Colonic mucosa (tissue), 4 donors: ENCODE measurements at regions not wholly inside any gene's neighbourhood (a gene's known extent, or its start where the extent isn't known, plus 50 kb on each side); places are given as distances from the start of the nearest gene placed in this dataset.

Experiments
- DNase-seq: peaks from one replicate; pipeline ENCODE4 v3.0.0-alpha.2; 2020
- H3K27ac ChIP-seq: fragments of 200-600 bp; one replicate; pipeline ENCODE4 v1.8.0; 2021
- H3K27me3 ChIP-seq: fragments of 200-600 bp; one replicate; pipeline ENCODE4 v1.8.0; 2021
- H3K36me3 ChIP-seq: fragments of 200-600 bp; one replicate; pipeline ENCODE4 v1.8.0; 2021
- H3K4me1 ChIP-seq: fragments of 200-600 bp; one replicate; pipeline ENCODE4 v1.8.0; 2021; ENCODE audit warnings: mild to moderate bottlenecking
- H3K4me3 ChIP-seq: fragments of 200-600 bp; one replicate; pipeline ENCODE4 v1.8.0; 2021
- H3K9ac ChIP-seq, 2 donors: one replicate each; pipeline ENCODE4 v1.7.0; 2013; ENCODE audit warnings: control low read depth in 2 of 2, low read depth in 2 of 2, low read length in 2 of 2
- H3K9me3 ChIP-seq: fragments of 200-600 bp; one replicate; pipeline ENCODE4 v1.8.0; 2021
- intact Hi-C: fragments of 100-400 bp; cut with DNase I; formaldehyde crosslinking; loops from one replicate; pipeline ENCODE4 v1.14.1; 2022
- TF ChIP-seq, protein P1 (sequence below): fragments of 200-600 bp; IDR thresholded peaks from one replicate; pipeline ENCODE4 v1.8.0; 2022; ENCODE audit warnings: antibody characterized with exemption, mild to moderate bottlenecking
- donor health status: healthy.
- donor health status: DM: no; HTN: no; CAD: no.
- donor health status: DM: no; HTN: no; CAD: no.

DNA sequence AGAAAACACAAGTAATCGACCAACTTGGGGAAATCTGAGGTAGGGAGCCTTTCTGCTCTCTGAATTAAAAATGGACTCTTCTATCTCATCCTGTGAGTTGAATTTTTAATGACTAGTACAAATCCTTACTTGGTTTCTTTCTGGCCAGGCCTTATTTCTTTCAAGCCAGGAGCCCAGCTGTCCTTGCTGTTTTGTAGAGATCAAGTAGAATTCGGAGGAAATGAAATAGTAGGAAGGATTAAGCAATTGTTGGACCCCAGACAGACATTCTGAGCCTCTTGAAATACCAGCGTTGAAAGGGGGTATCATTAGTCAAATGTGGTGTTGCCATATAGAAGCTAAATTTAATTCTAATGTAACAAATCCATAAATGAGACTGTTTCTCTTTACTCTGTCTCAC, 53.7 kb upstream of the SMIM15 start:
- H3K9ac ChIP-seq, result no peak overlapping the region
- no peaks in the 10 kb centered on the region for H3K4me1 ChIP-seq
- TF ChIP-seq, protein P1, sequence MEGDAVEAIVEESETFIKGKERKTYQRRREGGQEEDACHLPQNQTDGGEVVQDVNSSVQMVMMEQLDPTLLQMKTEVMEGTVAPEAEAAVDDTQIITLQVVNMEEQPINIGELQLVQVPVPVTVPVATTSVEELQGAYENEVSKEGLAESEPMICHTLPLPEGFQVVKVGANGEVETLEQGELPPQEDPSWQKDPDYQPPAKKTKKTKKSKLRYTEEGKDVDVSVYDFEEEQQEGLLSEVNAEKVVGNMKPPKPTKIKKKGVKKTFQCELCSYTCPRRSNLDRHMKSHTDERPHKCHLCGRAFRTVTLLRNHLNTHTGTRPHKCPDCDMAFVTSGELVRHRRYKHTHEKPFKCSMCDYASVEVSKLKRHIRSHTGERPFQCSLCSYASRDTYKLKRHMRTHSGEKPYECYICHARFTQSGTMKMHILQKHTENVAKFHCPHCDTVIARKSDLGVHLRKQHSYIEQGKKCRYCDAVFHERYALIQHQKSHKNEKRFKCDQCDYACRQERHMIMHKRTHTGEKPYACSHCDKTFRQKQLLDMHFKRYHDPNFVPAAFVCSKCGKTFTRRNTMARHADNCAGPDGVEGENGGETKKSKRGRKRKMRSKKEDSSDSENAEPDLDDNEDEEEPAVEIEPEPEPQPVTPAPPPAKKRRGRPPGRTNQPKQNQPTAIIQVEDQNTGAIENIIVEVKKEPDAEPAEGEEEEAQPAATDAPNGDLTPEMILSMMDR, result no peak
- H3K27ac ChIP-seq, result no peak overlapping the region
- H3K9me3 ChIP-seq, result no peaks in the 10 kb centered on the region
- no peak overlapping the region for H3K4me3 ChIP-seq
- no peaks in the 10 kb centered on the region for H3K27me3 ChIP-seq
- intact Hi-C loops, result no loop called here
- DNase-seq, result no peak
- H3K36me3 ChIP-seq, result no peaks in the 10 kb centered on the region

DNA sequence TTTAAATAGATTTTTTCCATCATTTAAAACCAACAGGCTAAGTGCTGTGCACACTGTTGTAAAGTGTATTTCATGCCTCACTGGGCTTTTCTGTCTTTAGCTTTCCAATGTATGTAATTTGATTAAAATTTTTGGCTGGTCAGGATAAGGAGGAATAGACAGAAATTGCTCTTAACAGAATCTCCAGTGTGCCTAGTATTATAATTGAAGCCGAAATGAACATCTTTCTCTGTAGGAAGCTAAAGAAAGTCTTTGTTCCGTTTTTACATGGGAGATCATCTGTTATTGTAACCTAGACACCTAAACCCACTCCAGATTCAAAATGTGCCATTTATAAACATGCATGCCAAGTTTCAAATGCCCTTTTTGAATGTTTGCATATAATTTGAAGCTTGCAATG, 54.5 kb upstream of the SMIM15 start:
- Histone ChIP-seq H3K36me3 (no peaks in the 10 kb centered on the region), H3K9me3 (no peaks in the 10 kb centered on the region), H3K27me3 (no peaks in the 10 kb centered on the region), H3K27ac (no peak overlapping the region), H3K9ac (no peak overlapping the region), H3K4me3 (no peak overlapping the region), H3K4me1 (no peaks in the 10 kb centered on the region)
- intact Hi-C loops, result no loop called here
- TF ChIP-seq, protein P1, result no peak
- no peak for DNase-seq

DNA sequence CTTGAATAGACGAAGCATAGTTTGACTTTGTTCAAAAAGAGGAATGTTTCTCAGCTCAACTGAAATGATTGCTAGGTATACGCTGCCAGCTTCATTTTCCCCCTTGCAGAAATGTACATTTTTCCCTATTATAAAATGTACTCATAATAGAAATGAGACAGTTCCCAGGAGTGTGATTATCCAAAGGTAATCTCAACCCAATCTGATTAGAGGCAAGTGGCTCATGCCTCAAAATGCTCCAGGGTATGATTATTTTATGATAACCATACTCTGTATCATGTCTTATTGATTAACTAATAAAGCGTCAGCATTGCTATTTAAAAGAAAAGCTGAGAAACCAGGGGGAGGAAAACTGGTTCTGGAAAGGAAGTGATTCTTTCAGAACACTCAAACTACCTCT, 54.9 kb upstream of the SMIM15 start:
- Histone ChIP-seq H3K9me3 (no peaks in the 10 kb centered on the region), H3K9ac (no peak overlapping the region), H3K27ac (no peak overlapping the region), H3K36me3 (no peaks in the 10 kb centered on the region), H3K27me3 (no peaks in the 10 kb centered on the region), H3K4me1 (no peaks in the 10 kb centered on the region), H3K4me3 (no peak overlapping the region)
- intact Hi-C loops, result no loop called here
- DNase-seq, result no peak
- TF ChIP-seq, protein P1, result no peak

DNA sequence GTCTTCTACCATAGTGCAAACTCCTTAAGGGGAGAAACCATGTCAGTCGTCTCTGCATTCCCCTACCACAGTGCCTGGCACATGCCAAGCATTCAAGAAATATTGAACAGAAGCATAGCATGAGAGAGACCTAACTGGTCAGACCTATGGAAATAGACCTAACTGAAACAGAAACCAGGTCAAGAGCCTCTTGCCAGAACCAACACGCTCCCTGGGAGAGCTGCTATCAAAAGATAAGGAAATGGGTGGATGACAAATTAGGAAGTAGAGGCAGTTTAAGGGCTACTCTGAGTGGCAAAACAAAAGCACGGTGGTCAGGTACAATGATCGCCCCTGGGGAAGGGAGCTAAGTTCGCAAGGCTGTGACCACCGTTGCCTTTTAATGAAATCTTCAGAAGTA, 66.0 kb upstream of the SMIM15 start:
- Histone ChIP-seq H3K4me3 (no peak overlapping the region), H3K27me3 (no peaks in the 10 kb centered on the region), H3K27ac (no peak overlapping the region), H3K9ac (no peak overlapping the region), H3K4me1 (no peaks in the 10 kb centered on the region), H3K9me3 (no peaks in the 10 kb centered on the region), H3K36me3 (no peaks in the 10 kb centered on the region)
- intact Hi-C loops, result no loop called here
- TF ChIP-seq, protein P1, result no peak
- DNase-seq, result no peak

DNA sequence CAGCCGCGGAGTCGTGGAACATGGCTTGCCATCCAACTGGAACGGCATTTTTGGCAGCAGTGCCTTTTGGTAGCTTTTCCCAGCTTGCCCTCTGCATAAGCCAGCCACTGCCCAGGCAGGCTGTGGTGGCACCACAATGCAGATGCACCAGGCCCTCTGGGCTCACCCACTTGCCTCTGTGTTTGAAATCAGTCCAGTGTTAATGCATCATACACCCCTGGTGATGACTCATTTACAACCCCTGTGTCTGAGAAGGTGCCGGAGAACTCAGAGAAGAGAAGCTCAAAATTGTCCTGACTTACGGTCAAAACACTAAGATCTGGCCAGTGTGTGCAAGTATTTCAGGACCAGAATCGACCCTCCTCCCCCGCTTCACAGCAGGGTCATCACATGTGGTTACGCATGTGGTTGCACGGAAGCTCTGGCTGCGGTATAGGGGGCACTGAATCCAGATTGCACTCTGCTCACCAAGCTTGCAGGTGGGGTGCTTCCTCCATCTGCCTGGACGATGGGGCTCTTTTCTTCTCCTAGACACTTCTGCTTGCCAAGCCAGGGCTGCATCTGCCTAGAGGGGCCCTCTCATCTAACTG, 66.5 kb upstream of the SMIM15 start:
- Histone ChIP-seq H3K9ac (no peak overlapping the region), H3K27me3 (no peaks in the 10 kb centered on the region), H3K4me1 (no peaks in the 10 kb centered on the region), H3K27ac (no peak overlapping the region), H3K9me3 (no peaks in the 10 kb centered on the region), H3K4me3 (no peak overlapping the region), H3K36me3 (no peaks in the 10 kb centered on the region)
- no peak for DNase-seq
- TF ChIP-seq, protein P1, result no peak
- intact Hi-C loops, result no loop called here
